Loucy (cell line): ENCODE measurements at regions not wholly inside any gene's neighbourhood (a gene's known extent, or its start where the extent isn't known, plus 50 kb on each side); places are given as distances from the start of the nearest gene placed in this dataset.

Experiments
- CTCF ChIP-seq: fragments of 200-600 bp; sonication (generic); conservative IDR thresholded peaks from 2 replicates; pipeline ENCODE4 v1.5.1; 2014; ENCODE audit warnings: mild to moderate bottlenecking, antibody characterized with exemption, low read length
- EZH2phosphoT487 ChIP-seq: fragments of 200-600 bp; IDR thresholded peaks from 2 replicates; pipeline ENCODE4 v1.6.1; 2018; ENCODE audit warnings: antibody characterized with exemption, mild to moderate bottlenecking, moderate library complexity, borderline replicate concordance

DNA sequence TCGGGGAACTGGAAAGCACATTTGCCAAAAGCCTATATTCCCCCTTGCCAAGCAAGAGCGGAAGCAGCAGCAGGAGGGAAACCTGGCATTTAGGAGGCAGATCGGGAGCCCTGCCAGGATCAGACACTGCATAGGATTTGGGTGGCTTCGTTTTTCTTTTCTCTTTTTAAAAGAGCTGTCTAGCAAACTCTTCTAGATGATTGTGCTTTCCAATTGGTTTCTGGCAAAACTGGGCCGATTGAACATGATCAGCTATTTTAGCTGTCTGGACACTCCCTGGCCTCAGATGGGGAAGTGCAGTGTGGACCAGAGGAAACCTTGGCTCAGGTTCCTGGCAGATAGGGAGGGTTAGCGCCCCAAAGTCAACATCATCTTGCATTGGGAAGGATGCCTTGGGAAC, 414.0 kb upstream of the KAZN start:
- TF ChIP-seq CTCF: no peak
- no peak for TF ChIP-seq EZH2phosphoT487
